ENCODE measurements at regions not wholly inside any gene's neighbourhood (a gene's known extent, or its start where the extent isn't known, plus 50 kb on each side); places are given as distances from the start of the nearest gene placed in this dataset.

GRCh38 chr3:135801018-135801417 is 164.5 kb upstream of the PPP2R3A start:
- no peak for DNase-seq (ENCODE audit: low read depth, low spot score)
- Histone ChIP-seq H3K27ac (no peak overlapping the region), H3K4me3 (no peak overlapping the region), H3K36me3 (ENCODE audit: insufficient read depth, low read length) (no peaks in the 10 kb centered on the region), H3K9ac (ENCODE audit: insufficient read length) (no peak overlapping the region), H3K9me3 (ENCODE audit: low read depth, low read length) (no peaks in the 10 kb centered on the region)
- TF ChIP-seq FOXP2 (optimal IDR thresholded peaks at IDR 0.05; ENCODE audit: control extremely low read depth, extremely low read length, insufficient read depth) (no peak), POLR2AphosphoS5 (IDR thresholded peaks at IDR 0.05; ENCODE audit: borderline replicate concordance, low read depth, low read length) (no peak), EZH2 (IDR thresholded peaks at IDR 0.05) (no peak)

DNA sequence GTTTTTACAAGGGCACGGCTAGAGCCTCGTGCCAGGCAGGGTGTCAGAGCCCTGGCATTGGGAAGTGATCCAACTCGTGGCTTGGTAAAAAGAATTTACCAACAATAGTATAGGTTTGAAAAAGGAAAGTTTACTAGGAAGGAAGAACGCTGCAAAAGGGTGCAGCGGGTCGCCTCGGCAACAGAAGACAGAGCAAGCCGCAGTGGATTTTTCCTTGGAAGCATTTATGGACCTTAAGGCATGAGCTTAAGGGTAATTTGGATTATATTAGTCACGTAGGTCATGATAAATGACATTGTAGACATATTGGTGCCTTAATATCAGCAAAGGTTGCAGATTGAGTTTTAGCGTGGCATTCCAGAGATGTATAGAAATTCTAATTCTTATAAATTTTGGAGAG is 163.4 kb upstream of the PPP2R3A start:
- no peak overlapping the region for H3K9ac ChIP-seq (ENCODE audit: insufficient read length)
- H3K27ac ChIP-seq, result no peak overlapping the region
- no peak for DNase-seq (ENCODE audit: low read depth, low spot score)
- H3K36me3 ChIP-seq (ENCODE audit: insufficient read depth, low read length), result no peaks in the 10 kb centered on the region
- H3K9me3 ChIP-seq (ENCODE audit: low read depth, low read length), result no peaks in the 10 kb centered on the region
- H3K4me3 ChIP-seq, result no peak overlapping the region
- TF ChIP-seq POLR2AphosphoS5 (IDR thresholded peaks at IDR 0.05; ENCODE audit: borderline replicate concordance, low read depth, low read length) (no peak), EZH2 (IDR thresholded peaks at IDR 0.05) (no peak), FOXP2 (optimal IDR thresholded peaks at IDR 0.05; ENCODE audit: control extremely low read depth, extremely low read length, insufficient read depth) (no peak)

- H3K9me3 ChIP-seq (ENCODE audit: low read depth, low read length), result no peaks in the 10 kb centered on the region
- no peak for TF ChIP-seq EZH2 (IDR thresholded peaks at IDR 0.05)
- no peak for TF ChIP-seq POLR2AphosphoS5 (IDR thresholded peaks at IDR 0.05; ENCODE audit: borderline replicate concordance, low read depth, low read length)
- no peak for TF ChIP-seq FOXP2 (optimal IDR thresholded peaks at IDR 0.05; ENCODE audit: control extremely low read depth, extremely low read length, insufficient read depth)
- DNase-seq (ENCODE audit: low read depth, low spot score), result no peak
Measured at GRCh38 chr3:135803028-135803692, 162.4 kb upstream of the PPP2R3A start.

DNA sequence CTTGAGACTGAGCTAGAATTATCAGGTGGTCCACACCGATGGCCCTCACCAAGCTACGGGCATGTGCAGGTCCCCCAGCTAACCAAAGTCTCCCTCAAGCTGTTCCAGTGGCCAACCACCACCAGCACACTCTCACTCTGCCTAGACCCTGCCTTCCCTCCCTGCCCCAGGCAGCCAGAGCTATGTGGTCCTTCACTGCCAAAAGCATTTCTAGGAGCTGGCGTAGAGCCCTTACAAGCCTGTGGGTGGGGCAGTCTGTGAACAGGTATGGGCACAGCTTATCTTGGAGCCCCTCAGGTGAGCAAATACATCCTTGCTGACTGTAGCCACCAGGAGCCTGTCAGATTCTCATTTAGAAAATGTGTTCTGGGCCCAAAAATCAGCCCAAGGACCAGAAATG is 159.8 kb upstream of the PPP2R3A start:
- Histone ChIP-seq H3K4me3 (no peak overlapping the region), H3K9me3 (ENCODE audit: low read depth, low read length) (no peaks in the 10 kb centered on the region), H3K36me3 (ENCODE audit: insufficient read depth, low read length) (no peaks in the 10 kb centered on the region), H3K9ac (ENCODE audit: insufficient read length) (no peak overlapping the region), H3K27ac (no peak overlapping the region)
- no peak for TF ChIP-seq FOXP2 (optimal IDR thresholded peaks at IDR 0.05; ENCODE audit: control extremely low read depth, extremely low read length, insufficient read depth)
- TF ChIP-seq POLR2AphosphoS5 (IDR thresholded peaks at IDR 0.05; ENCODE audit: borderline replicate concordance, low read depth, low read length), result no peak
- no peak for TF ChIP-seq EZH2 (IDR thresholded peaks at IDR 0.05)
- no peak for DNase-seq (ENCODE audit: low read depth, low spot score)

More at GRCh38 chr3:135803028-135803692, 162.4 kb upstream of the PPP2R3A start:
- H3K9ac ChIP-seq (ENCODE audit: insufficient read length), result no peak overlapping the region
- H3K36me3 ChIP-seq (ENCODE audit: insufficient read depth, low read length), result no peaks in the 10 kb centered on the region
- no peak overlapping the region for H3K27ac ChIP-seq
- no peak overlapping the region for H3K4me3 ChIP-seq

DNA sequence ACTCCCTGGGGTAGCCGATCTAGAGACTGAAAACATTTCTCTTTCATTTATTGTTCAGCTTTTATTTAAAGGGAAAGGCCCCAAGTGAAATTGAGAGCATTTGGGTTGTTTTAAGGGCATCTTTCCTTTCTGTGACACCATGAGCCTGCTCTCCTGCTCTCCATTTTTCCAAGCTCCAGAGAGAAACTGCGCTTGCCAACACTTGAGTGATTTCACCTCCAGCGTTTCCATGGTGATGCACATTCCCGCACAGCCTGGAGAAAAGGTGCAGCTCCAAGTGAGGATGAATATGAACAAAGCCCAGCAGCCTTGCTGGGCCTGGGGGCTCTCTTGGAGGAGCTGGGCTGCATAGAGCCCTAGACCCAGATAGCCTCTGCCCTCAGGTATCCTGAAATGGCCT is 159.2 kb upstream of the PPP2R3A start:
- DNase-seq (ENCODE audit: low read depth, low spot score), result no peak
- Histone ChIP-seq H3K4me3 (no peak overlapping the region), H3K9me3 (ENCODE audit: low read depth, low read length) (no peaks in the 10 kb centered on the region), H3K27ac (no peak overlapping the region), H3K9ac (ENCODE audit: insufficient read length) (no peak overlapping the region), H3K36me3 (ENCODE audit: insufficient read depth, low read length) (no peaks in the 10 kb centered on the region)
- no peak for TF ChIP-seq EZH2 (IDR thresholded peaks at IDR 0.05)

DNA sequence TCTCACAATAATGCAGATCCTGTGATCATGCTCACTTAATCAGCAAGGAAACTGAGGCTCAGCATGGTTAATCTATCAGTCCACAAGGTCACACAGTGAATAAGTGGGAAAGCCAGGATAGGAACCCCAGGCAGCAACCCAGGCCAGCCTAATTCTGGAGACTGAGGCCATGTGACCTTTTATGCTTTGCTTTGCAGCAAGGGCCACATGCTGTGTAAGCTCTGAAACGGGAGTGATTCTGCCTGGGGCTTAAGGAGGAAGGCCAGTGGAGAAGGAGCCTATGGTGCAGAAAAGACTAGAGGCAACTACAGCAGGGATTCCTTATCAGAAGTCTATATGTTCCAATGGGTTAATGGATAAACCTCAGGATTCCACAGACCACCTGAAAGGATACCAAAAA is 157.6 kb upstream of the PPP2R3A start:
- TF ChIP-seq POLR2AphosphoS5 (IDR thresholded peaks at IDR 0.05; ENCODE audit: borderline replicate concordance, low read depth, low read length), result no peak
- no peak for TF ChIP-seq EZH2 (IDR thresholded peaks at IDR 0.05)
- TF ChIP-seq FOXP2 (optimal IDR thresholded peaks at IDR 0.05; ENCODE audit: control extremely low read depth, extremely low read length, insufficient read depth), result no peak
- no peaks in the 10 kb centered on the region for H3K9me3 ChIP-seq (ENCODE audit: low read depth, low read length)

DNA sequence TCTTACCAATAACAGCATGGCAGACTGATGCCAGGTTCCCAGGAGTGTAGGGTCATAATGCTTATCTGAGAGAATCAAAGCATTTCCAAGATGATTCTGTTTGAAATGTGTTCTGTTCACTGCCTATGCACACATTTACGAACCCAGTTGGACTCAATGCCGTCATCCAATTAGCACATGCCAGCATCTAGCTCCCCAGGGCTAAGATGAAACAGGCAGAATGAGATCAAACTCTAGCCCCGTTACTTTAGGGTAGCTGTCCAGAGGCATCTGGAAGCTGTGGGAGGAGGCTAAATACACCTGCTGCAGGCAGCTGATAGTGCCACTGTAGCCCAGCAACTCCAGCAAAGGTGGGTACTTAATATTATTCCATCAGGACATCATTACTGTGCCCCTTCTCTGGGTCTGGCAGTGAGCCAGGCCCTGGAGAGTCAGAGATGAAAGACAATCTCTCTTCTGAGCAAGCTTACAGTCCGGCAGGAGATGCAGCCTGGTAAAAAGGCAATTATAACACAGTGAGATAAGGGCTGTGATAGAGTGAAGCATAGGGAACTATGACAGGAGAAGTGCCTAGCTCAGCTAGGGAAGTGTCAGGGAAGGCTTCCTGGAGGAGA is 156.4 kb upstream of the PPP2R3A start:
- TF ChIP-seq FOXP2 (optimal IDR thresholded peaks at IDR 0.05; ENCODE audit: control extremely low read depth, extremely low read length, insufficient read depth), result no peak
- Histone ChIP-seq H3K9me3 (ENCODE audit: low read depth, low read length) (no peaks in the 10 kb centered on the region), H3K9ac (ENCODE audit: insufficient read length) (no peak overlapping the region), H3K36me3 (ENCODE audit: insufficient read depth, low read length) (no peaks in the 10 kb centered on the region), H3K27ac (no peak overlapping the region), H3K4me3 (no peak overlapping the region)
- no peak for DNase-seq (ENCODE audit: low read depth, low spot score)

More for the DNA sequence above, 157.6 kb upstream of the PPP2R3A start:
- no peak for DNase-seq (ENCODE audit: low read depth, low spot score)
- Histone ChIP-seq H3K4me3 (no peak overlapping the region), H3K36me3 (ENCODE audit: insufficient read depth, low read length) (no peaks in the 10 kb centered on the region), H3K27ac (no peak overlapping the region), H3K9ac (ENCODE audit: insufficient read length) (no peak overlapping the region)

DNA sequence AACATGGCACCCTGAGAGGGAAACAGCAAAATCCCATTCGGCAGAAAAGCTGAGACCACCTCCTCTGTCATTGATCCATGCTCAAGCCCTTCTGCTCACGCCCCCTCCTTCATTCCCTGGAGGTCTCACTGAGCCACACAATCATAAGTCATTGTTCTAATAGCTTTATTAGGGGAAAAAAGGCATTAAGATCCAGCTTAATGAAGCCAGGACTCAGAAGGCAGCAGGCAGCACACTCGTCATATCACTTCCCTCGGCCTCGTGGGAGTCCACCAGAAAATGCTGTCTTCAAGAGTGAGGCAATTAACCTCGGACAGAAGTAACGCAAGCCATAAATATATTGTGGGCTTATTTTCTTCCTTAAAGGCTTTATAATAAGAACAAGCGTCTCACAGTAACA is 153.9 kb upstream of the PPP2R3A start:
- Histone ChIP-seq H3K36me3 (ENCODE audit: insufficient read depth, low read length) (no peaks in the 10 kb centered on the region), H3K9me3 (ENCODE audit: low read depth, low read length) (no peaks in the 10 kb centered on the region), H3K9ac (ENCODE audit: insufficient read length) (no peak overlapping the region), H3K4me3 (no peak overlapping the region), H3K27ac (no peak overlapping the region)
- TF ChIP-seq POLR2AphosphoS5 (IDR thresholded peaks at IDR 0.05; ENCODE audit: borderline replicate concordance, low read depth, low read length) (no peak), FOXP2 (optimal IDR thresholded peaks at IDR 0.05; ENCODE audit: control extremely low read depth, extremely low read length, insufficient read depth) (no peak), EZH2 (IDR thresholded peaks at IDR 0.05) (no peak)
- DNase-seq (ENCODE audit: low read depth, low spot score), result no peak

GRCh38 chr3:135812057-135812456 is 153.5 kb upstream of the PPP2R3A start:
- H3K9me3 ChIP-seq (ENCODE audit: low read depth, low read length), result no peaks in the 10 kb centered on the region
- TF ChIP-seq POLR2AphosphoS5 (IDR thresholded peaks at IDR 0.05; ENCODE audit: borderline replicate concordance, low read depth, low read length), result no peak
- no peak for TF ChIP-seq EZH2 (IDR thresholded peaks at IDR 0.05)
- TF ChIP-seq FOXP2 (optimal IDR thresholded peaks at IDR 0.05; ENCODE audit: control extremely low read depth, extremely low read length, insufficient read depth), result no peak
- no peak for DNase-seq (ENCODE audit: low read depth, low spot score)
- no peak overlapping the region for H3K4me3 ChIP-seq
- no peak overlapping the region for H3K9ac ChIP-seq (ENCODE audit: insufficient read length)
- H3K27ac ChIP-seq, result no peak overlapping the region
- H3K36me3 ChIP-seq (ENCODE audit: insufficient read depth, low read length), result no peaks in the 10 kb centered on the region

All from SK-N-MC (cell line).